GM21737 (cell line): ENCODE measurements at regions not wholly inside any gene's neighbourhood (a gene's known extent, or its start where the extent isn't known, plus 50 kb on each side); places are given as distances from the start of the nearest gene placed in this dataset.

Source experiments
- ATAC-seq: cut with Tn5 transposase; IDR thresholded peaks from one replicate; pipeline ENCODE4 v1.9.1; 2021; ENCODE audit warnings: mild to moderate bottlenecking, moderate library complexity; ENCODE audit not compliant: unreplicated experiment

DNA sequence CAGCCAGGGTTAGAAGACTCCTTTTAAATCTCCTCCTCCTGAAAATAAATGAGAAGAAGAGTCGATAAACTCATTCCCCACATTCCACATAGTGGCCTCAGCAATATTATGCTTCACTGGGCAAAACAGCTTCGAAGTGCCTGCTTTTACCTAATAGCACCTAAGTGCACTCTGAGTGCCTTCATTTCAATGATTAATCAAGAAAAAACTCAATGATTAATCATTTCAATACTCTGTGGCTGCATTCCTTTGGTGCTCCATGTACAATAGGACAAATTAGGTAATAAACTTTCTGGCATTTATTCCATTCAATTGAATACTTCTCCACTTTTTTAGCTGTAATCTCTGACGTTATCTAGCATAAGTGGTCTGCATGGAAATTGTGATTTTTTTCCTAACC lies 174.6 kb downstream of the CCDC71L start:
- ATAC-seq: no peak

DNA sequence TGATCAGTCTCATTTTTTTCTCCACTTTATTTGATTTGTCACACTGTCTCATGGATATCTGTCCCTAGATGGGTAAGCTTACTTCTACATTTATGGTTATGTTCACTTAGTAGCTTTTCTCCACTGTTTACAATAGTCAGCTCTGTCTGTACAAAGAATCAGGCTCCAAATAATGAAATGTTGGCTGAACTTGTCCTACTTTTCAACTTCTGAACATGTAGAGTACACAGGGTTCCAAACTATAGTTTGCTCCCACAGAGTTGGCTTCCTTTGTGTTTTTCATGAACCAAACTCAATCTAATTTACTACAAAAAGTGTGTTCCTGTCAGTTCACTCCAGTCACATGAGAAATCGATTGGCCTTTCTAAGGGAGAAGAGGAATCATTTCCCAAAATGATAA lies 175.0 kb downstream of the CCDC71L start:
- ATAC-seq: no peak

DNA sequence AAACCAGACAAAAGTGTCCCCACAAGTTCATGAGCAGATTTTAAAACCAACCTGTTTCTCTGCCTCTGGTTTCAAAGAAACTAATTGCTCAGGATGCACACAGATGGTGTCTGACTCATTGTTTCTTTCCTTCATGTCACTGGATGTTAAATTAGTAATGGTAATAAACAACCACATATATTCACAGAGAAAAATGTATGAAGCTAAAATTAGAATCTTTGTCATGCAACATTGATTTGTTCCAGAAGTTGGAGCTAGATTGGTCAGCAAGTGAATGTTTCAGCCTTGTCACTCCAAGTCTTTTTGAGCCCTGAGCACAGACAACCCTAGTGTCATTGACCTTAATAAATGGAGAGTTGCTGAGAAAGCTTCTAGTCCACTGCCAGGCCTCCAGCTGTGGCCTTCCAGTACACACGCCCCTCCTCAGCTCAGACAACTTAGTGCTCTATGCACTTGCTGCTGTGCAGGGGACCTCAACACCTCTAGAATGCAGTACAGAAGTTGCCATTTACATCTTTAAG lies 175.9 kb downstream of the CCDC71L start:
- ATAC-seq: peak; percentile 40

DNA sequence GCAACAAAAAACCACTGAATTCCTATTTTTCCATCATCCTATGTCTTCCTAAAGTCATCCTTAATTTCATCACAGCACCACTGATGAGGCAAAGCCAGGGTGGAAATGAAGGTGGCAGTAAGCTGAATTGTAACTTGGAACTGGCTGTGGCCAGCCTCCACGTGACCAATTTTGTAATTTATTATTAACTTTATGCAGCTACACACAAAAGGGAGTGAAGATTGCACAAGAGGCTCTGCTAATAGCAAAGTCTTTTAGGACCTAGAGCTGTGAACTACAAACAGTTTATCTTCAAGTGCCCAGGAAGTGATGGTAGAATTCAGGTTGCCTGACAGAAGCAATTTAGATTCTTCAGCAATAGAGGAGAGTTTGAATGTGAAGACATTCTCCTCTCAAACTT lies 176.4 kb downstream of the CCDC71L start:
- ATAC-seq: peak; percentile 15

DNA sequence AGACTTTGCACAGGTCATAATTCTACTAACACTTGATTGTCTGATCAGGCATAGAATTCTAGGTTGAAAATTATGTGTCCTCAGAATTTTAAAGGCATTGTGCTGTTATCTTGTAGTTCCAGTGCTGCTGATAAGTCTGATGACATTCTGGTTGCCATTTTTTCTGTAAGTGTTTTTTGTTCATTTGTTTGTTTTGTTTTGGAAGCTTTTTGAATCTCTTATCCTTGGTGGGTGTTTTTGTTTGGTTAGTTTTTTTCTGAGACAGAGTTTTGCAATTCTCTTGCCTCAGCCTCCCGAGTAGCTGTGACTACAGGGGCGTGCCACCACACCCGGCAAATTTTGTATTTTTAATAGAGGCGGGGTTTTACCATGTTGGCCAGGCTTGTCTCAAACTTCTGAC lies 178.9 kb downstream of the CCDC71L start:
- ATAC-seq: no peak

DNA sequence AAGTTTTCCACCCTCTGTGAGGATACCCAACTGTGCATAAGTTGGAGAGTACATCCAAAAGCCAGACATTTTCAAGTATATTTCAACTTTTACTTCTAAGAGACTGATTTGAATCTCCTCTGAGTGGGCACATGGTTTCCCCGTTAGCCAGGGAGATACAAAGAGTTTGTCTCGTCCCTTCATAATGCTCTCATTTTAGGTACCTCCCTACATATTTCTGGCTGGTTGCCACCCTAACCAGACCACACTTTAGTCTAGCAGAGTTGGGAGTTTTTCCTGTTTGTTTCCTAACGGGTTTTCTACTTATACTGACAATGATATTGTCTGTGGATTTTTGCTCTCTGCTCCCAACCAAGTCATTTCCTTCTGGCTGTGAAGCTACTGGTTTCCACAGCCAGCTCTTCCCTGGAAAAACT lies 180.3 kb downstream of the CCDC71L start:
- ATAC-seq: no peak

DNA sequence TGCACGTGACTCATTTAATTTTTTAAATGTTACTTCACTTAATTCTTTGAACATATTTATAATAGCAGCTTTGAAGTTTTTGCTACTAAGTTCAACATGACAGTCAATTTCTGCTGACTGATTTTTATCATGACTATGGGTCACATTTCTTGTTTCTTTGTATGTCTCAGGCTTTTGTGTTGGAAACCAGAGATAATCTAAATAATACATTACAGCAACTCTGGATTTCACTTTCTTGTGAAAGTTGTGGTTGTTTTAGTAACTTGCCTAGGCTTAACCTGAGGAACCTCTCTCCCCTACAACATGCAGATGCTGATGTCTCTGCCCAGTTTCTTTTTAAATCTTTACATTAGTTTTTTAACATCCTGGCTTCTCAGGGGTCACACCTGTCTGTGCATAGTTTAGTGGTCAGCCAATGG lies 180.8 kb downstream of the CCDC71L start:
- peak; percentile 63 for ATAC-seq

DNA sequence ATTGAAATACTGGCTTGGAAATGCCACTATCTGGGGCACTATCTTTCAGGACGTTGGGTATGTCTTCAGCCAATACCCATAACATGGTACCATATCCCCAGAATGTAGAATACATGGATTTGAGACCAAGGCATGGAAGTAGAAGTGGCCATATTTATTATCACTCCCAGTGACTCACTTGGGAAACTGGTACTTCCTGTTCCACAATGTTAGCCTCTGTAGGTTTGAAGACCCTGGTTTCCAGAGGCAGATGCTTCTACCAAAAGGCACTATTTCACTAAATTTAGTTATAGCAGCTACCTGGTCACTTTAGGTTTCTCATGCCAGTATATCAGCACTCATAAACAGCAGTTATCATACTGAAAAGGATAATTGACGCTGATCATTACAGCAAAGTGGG lies 184.2 kb downstream of the CCDC71L start:
- ATAC-seq: no peak

DNA sequence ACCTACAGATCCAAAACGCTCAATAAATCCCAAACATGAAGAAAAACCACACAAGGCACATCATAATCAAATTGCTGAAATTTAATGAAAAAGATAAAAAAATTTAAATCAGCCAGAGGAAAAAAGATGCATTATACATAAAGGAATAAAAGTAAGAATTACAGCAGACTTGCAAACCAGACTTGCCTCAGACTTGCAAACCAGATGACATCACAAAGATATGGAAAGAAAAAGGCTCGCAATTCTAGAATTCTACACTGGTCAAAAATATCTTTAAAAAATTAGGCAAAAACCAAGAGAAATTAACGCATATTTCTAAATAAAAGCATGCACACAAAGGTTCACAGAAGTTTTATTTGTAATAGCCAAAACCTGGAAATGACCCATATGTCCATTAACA lies 188.0 kb upstream of the NAMPT start:
- ATAC-seq: no peak

DNA sequence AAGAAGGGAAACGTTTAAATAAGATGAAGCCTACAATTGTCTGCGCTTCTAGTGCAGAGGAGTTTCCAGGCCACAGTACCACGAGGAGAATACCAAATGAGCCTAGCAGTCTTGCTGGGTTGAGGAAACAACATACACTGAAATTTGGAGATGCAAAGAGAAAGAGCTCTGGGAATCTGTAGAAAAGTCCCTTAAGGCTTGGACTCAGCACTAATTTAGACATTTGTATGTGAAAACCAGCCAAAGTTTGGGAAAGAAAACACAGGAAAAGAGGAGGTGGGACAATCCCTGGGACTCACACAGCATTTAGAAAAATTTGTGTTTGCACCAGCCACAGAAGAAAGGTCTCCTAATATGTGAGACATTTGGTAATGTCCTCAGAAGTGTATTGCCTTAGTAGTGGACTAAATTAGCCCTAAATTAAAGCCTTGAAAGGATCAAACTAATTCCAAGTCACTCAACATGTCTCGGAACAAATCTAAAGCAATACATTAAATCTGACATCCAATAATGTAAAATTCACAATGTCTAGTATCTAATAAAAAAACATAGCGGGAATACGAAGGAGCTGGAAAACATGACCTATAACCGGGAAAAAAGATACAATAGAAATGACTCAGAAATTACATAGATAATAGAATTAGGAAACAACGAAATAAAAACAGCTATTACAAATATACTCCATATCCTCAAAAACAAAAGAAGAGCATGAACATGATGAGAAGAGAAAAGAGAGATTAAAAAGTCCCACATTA lies 187.1 kb upstream of the NAMPT start:
- ATAC-seq: no peak

DNA sequence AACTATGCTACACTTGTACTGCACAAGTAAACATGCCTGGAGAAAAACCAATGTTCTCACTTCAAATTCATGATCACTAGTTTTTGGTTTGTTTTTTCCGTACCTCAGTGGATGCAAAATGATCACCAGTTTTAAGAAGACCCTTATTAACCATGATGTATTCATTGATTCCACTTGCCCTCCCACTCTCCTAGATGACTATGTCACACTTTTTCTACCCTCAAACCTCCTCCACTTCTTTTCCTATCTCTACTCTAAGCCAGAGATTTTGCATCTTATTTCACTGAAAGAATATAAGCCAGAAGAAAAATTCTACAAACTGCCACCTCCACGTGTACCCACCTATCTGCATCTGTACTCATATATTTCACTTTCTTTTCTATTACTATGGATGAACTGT lies 186.2 kb upstream of the NAMPT start:
- no peak for ATAC-seq

DNA sequence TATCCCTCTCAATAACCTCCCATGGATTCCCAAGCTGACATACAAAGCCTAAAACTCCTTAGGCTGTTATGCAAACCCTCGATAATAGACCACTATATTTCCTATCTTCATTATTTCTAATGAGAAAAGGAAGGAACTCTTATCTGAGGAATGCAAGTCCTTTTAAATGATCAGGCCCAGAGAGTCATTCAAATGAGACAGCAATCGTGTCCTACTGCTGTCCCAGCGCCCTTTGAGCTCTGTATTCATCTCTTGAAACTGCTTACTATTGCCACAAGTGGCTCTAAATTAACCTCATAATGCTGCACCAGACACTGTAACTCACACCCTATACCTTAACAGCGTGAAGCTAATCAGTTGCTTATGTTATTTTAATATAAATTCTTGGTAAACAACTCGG lies 182.1 kb upstream of the NAMPT start:
- no peak for ATAC-seq

DNA sequence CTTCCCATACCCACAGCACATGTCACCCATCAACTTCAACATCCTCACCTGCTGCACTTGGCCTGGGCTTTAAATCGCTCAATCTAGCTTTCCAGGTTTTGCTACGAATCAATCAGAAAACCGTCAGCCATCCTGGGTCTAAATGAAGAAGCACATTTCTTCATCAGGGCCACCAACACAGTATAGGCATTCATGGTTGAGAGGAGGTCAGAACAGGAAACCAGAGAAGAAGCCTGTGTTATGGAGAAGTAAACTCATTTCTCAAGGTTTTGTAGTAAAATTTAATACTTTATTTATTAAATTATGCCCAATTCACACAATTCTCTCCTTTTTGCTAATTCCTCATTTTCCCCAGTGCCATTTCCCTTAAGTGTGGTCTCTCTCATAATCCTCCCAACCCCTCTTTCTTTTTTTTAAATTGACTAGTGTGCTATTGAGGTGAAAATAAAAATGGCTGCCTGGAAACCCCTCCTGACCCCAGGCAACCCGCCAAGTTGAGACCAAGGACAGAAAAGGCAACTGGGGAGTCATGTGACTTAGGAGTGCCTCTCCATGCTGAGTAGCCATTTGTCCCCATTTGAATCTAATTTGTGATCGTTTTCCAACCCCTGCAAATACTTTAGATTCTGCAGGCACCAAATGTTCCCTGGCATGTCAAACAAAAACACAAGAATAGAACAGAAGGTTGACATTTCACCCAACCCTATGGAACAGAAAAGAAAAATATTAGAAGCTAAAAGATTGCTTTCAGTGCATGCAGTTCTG lies 181.1 kb upstream of the NAMPT start:
- ATAC-seq: no peak

DNA sequence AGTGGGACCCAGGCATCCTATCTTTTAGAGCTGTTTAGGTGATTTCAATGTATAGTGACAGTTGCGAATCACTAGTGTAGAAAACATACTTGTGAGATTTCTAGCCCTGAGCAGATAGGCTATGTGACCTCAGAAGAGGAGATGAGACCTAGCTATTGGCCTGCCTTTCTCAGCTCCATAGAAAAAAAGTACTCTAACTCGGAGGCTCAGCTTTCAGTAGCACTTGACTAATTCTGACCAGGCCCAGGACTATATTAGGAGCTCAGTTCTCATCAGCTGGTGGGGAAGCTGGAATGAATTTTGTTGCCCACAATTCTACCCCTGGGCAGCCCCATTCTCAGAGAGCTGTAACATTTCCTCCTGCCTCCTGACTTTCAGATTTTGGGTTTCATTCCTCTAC lies 179.9 kb upstream of the NAMPT start:
- no peak for ATAC-seq

DNA sequence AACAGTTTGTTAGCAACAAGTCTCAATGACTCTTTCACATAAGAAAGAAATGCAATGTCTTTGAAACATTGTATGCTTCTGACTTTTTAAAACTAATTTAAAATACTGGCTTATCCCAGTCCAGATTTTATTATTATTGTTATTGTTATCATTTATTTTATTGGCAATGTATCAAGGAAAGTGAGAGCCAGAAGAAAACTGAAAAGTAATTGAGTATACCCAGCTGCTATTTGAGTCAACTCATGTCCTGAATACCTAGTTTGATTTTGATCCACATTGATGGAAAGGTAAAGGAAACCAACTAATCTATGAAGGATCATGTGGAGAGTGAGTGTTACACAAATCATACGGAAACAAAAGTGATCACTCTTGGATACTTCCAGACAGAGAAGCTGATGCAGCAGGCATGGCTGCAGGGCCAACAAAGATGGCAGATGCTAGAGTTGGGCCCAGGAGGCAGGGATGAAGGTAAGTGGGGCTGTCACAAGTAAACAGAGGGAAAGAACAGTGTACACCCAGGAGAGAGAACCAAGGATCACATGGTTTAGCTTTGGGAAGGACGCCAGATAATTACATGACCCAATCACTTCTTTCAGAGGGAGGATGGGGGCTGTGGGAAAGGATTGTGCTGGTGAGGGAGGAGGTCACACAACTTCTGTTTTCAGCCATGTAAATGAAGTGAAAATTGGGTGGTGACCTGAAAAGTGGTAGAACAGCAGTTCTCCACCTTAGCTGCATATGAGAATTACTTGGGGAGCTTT lies 179.2 kb upstream of the NAMPT start:
- ATAC-seq: no peak

DNA sequence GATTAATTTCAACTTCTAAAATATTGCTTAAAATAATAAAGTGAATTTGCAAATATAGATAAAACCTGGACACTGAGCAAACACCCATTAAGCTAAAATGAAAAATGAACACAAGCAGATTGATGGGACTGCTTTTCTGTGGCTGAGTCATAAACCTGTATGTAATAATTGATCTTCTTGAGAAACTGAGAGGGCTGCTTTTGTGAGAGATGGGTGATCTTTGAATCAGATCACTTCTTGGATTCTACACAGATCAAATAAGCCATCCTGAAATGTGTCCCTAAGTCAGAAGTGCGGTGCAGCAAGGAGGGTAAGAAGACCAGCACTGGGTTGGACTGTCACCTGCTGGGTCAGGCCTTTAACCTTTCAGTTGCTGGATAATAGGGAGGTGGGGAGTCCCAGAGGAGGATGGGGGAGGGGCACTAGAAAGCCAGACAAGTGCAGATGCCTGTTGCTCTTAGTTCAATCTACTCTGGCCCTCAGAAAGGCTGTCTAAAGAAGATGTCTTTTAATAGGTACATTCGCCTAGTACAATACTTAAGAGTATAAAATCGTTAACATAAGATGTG lies 178.2 kb upstream of the NAMPT start:
- ATAC-seq: no peak

DNA sequence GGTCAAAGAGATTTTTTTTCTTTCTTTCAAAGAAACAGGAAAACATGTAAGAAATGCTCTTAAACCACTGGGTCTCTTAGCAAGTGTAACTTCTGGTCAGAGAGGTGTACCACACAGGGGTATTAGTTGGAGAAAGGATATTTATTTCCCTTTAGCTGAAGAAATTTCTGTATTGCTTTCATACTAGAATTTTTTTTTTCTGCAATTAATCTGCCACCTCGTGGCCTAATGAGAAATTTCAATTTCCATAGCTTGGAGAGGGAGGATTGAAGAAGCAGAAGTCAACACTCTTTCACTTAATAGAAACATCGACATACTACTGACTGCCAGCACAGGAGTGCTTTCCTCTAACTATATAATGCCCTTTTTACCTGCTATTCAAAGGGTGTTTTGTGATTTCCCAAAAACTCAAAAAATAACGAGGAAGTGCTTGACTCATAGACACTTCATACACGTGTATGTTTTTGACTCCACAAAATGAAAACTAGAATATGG lies 177.6 kb upstream of the NAMPT start:
- ATAC-seq: no peak

DNA sequence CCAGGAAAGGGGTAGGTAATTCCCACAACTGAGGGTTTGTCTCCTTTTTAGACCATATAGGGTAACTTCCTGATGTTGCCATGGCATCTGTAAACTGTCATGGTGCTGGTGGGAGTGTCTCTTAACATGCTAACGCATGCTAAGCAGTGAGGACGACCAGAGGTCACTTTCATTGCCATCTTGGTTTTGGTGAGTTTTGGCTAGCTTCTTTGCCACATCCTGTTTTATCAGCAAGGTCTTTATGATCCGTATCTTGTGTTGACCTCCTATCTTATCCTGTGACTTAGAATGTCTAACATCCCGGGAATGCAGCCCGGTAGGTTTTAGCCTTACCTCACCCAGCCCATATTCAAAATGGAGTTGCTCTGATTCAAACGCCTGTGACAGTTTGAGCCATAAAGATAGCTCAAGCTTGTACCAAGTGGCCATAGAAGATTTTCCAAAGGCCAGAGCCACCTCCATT lies 176.0 kb upstream of the NAMPT start:
- ATAC-seq: no peak

DNA sequence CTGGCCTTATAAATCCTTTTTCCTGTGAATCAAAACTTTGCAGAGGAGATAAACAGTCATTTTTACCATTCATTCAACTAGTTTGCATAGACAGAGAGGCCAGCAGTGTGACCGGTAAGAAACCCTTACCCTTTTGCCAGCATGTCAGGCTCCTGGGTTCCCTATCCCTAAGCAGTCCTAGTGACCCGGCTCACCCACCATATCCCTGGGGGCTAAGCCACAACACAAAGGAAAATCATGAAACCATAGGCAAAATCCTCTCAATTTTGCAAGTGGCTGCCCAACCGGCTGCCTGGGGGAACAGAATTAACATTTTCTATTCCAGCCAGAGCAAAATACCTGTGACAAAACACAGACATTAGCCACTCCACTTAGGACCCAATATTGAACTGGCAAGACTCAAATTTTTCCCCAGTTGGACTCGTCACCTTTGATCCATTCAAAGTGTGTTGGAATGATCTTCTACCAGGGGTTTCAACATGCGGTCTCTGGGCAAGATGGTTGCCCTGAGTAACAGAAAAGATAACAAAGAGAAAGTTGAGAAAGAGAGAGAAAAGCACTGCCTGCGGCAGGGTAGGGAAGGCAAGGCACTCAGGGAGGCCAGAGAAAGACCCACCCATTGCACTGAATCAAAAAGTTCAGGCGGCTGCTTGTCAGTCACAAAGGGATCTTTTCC lies 174.8 kb upstream of the NAMPT start:
- ATAC-seq: no peak

DNA sequence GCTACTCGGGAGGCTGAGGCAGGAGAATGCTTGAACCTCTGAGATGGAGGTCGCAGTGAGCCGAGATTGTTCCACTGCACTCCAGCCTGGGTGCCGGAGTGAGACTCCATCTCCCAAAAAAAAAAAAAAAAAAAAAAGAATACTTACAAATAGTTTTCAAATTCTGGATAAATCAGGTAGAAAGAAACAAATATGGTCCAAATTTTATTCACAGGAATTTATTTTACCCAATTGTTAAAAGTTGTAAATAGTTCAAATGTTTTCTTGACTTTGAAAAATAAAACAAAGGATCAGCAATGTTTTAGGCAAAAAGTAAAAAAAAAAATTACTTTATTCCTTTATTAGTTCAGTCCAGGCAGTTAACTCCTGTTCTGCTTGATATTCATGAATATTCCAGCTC lies 172.9 kb upstream of the NAMPT start:
- ATAC-seq: no peak
